Activated T-cell treated with anti-CD3 and anti-CD28 coated beads for 4 hours (primary cell): ENCODE measurements at regions not wholly inside any gene's neighbourhood (a gene's known extent, or its start where the extent isn't known, plus 50 kb on each side); places are given as distances from the start of the nearest gene placed in this dataset.
"Not testable (repeated sequence)": the region's sequence is repeated elsewhere in the genome, so short reads cannot be mapped to it uniquely, and the experiment has no call there.

Experiments used
- DNase-seq: peaks from one replicate; pipeline ENCODE4 v3.0.0-alpha.2; 2020

GRCh38 chr16:52308051-52308450 is 238.9 kb downstream of the TOX3 start:
- DNase-seq = no peak

- no peak for DNase-seq
These were observed 245.9 kb downstream of the TOX3 start for GRCh38 chr16:52301026-52301425.

GRCh38 chr16:52298769-52299168 is 248.2 kb downstream of the TOX3 start:
- DNase-seq = no peak

- not testable (repeated sequence) for DNase-seq
These were observed 250.1 kb downstream of the TOX3 start for GRCh38 chr16:52296706-52297315.

- no peak for DNase-seq
These were observed 250.9 kb downstream of the TOX3 start for GRCh38 chr16:52296076-52296475.

GRCh38 chr16:52294660-52295059 is 252.3 kb downstream of the TOX3 start:
- DNase-seq = no peak

GRCh38 chr16:52293204-52293603 is 253.7 kb downstream of the TOX3 start:
- DNase-seq = no peak

- no peak for DNase-seq
These were observed 263.2 kb downstream of the TOX3 start for GRCh38 chr16:52283584-52284375.

GRCh38 chr16:52283018-52283417 is 263.9 kb downstream of the TOX3 start:
- DNase-seq = no peak

- no peak for DNase-seq
These were observed 266.9 kb downstream of the TOX3 start for GRCh38 chr16:52280086-52280485.

GRCh38 chr16:52271088-52271750 is 275.7 kb downstream of the TOX3 start:
- DNase-seq = no peak

- DNase-seq = no peak
These were observed 281.5 kb downstream of the TOX3 start for GRCh38 chr16:52265446-52265861.

GRCh38 chr16:52257534-52257933 is 289.4 kb downstream of the TOX3 start:
- no peak for DNase-seq

- DNase-seq = no peak
These were observed 290.4 kb downstream of the TOX3 start for GRCh38 chr16:52256310-52257078.

GRCh38 chr16:52254746-52255145 is 292.2 kb downstream of the TOX3 start:
- no peak for DNase-seq

- no peak for DNase-seq
These were observed 294.3 kb downstream of the TOX3 start for GRCh38 chr16:52252680-52253079.

- no peak for DNase-seq
These were observed 295.4 kb downstream of the TOX3 start for GRCh38 chr16:52251495-52251894.

- DNase-seq = no peak
These were observed 299.2 kb downstream of the TOX3 start for GRCh38 chr16:52247737-52248136.

GRCh38 chr16:52238710-52239109 is 308.2 kb downstream of the TOX3 start:
- no peak for DNase-seq

GRCh38 chr16:52237823-52238222 is 309.1 kb downstream of the TOX3 start:
- no peak for DNase-seq

- no peak for DNase-seq
These were observed 311.8 kb downstream of the TOX3 start for GRCh38 chr16:52235186-52235585.

GRCh38 chr16:52234626-52235025 is 312.3 kb downstream of the TOX3 start:
- DNase-seq = no peak

- DNase-seq = no peak
These were observed 317.5 kb downstream of the TOX3 start for GRCh38 chr16:52229471-52229870.
